ENCODE measurements at regions not wholly inside any gene's neighbourhood (a gene's known extent, or its start where the extent isn't known, plus 50 kb on each side); places are given as distances from the start of the nearest gene placed in this dataset.

DNA sequence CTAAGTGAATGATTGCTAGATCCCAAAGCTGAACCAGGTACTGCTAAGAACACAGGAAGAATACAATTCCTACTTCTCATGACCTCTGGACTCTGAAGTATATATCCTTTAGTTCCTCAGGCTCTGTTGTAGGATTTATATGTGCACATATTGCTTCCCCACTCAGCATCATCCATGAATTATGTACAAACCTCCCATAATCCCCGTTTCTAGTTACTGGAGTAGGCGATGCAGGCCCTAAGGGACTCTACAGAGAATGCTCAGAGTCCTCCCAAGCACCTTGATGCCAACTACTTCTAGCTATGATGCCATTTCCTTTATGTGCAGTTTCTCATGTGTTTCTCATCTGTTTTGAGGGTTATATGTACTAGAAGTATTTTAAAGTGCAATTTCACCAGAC, 154.9 kb upstream of the EPHA7 start:
- TF ChIP-seq POLR2AphosphoS5 (IDR thresholded peaks at IDR 0.05; ENCODE audit: low read depth, low read length), result no peak
- TF ChIP-seq TAF1 (IDR thresholded peaks at IDR 0.05; ENCODE audit: borderline replicate concordance, insufficient read depth, low read length), result no peak
- no peak for TF ChIP-seq SIN3A (IDR thresholded peaks at IDR 0.05; ENCODE audit: borderline replicate concordance, insufficient read depth, low read length)

Data from PFSK-1 (cell line).